ENCODE measurements at regions not wholly inside any gene's neighbourhood (a gene's known extent, or its start where the extent isn't known, plus 50 kb on each side); places are given as distances from the start of the nearest gene placed in this dataset.

- no peak for DNase-seq
These were observed 439.2 kb downstream of the SETBP1 start for GRCh38 chr18:45119876-45120275.

- DNase-seq, result no peak
These were observed 440.5 kb downstream of the SETBP1 start for GRCh38 chr18:45121146-45121545.

- DNase-seq, result no peak
These were observed 441.8 kb downstream of the SETBP1 start for GRCh38 chr18:45122506-45122905.

- no peak for DNase-seq
These were observed 446.7 kb downstream of the SETBP1 start for GRCh38 chr18:45127405-45127804.

GRCh38 chr18:45133276-45133675 lies 452.6 kb downstream of the SETBP1 start:
- no peak for DNase-seq

GRCh38 chr18:45136381-45137086 lies 455.8 kb downstream of the SETBP1 start:
- no peak for DNase-seq

GRCh38 chr18:45137087-45137419 lies 456.4 kb downstream of the SETBP1 start:
- no peak for DNase-seq

- DNase-seq, result no peak
These were observed 458.8 kb downstream of the SETBP1 start for GRCh38 chr18:45139478-45139877.

GRCh38 chr18:45142868-45143267 lies 462.2 kb downstream of the SETBP1 start:
- no peak for DNase-seq

- no peak for DNase-seq
These were observed 465.6 kb upstream of the SLC14A2 start for GRCh38 chr18:45149712-45150111.

GRCh38 chr18:45151645-45152044 lies 463.6 kb upstream of the SLC14A2 start:
- DNase-seq, result no peak

- no peak for DNase-seq
These were observed 459.8 kb upstream of the SLC14A2 start for GRCh38 chr18:45155526-45155925.

- no peak for DNase-seq
These were observed 458.3 kb upstream of the SLC14A2 start for GRCh38 chr18:45156946-45157345.

- DNase-seq, result no peak
These were observed 457.7 kb upstream of the SLC14A2 start for GRCh38 chr18:45157576-45157975.

- no peak for DNase-seq
These were observed 453.4 kb upstream of the SLC14A2 start for GRCh38 chr18:45161850-45162249.

GRCh38 chr18:45163871-45164270 lies 451.4 kb upstream of the SLC14A2 start:
- DNase-seq, result no peak

GRCh38 chr18:45164551-45164950 lies 450.7 kb upstream of the SLC14A2 start:
- DNase-seq, result no peak

GRCh38 chr18:45165176-45165713 lies 450.0 kb upstream of the SLC14A2 start:
- no peak for DNase-seq

- no peak for DNase-seq
These were observed 449.4 kb upstream of the SLC14A2 start for GRCh38 chr18:45165871-45166270.

- DNase-seq, result no peak
These were observed 448.9 kb upstream of the SLC14A2 start for GRCh38 chr18:45166341-45166835.

- no peak for DNase-seq
These were observed 448.3 kb upstream of the SLC14A2 start for GRCh38 chr18:45166836-45167551.

- no peak for DNase-seq
These were observed 447.5 kb upstream of the SLC14A2 start for GRCh38 chr18:45167631-45168280.

- DNase-seq, result no peak
These were observed 446.2 kb upstream of the SLC14A2 start for GRCh38 chr18:45168866-45169600.

All from retina (tissue), 1 donor.